IMR-90 (cell line): ENCODE measurements at regions not wholly inside any gene's neighbourhood (a gene's known extent, or its start where the extent isn't known, plus 50 kb on each side); places are given as distances from the start of the nearest gene placed in this dataset.

Experiments
- ATAC-seq: fragments of 200-7000 bp; cut with Tn5 transposase; 2 replicates; pipeline ENCODE4 v1.9.1; 2020; ENCODE audit warnings: low read depth, mild to moderate bottlenecking, moderate library complexity
- BruUV-seq: library from RNA; stranded (reverse); fragments of 400-500 nt; replicated peaks from 2 replicates; lab custom pipeline; 2021; lab: Mats Ljungman, UMichigan
- CTCF ChIA-PET: fragments of 300-600 bp; formaldehyde crosslinking; extraction: SDS; loops from one replicate; lab custom pipeline; 2021; ENCODE audit warnings: antibody characterized with exemption; lab: Yijun Ruan, JAX
- POLR2A ChIA-PET: fragments of 300-600 bp; sonication (Branson Sonifier 250); formaldehyde crosslinking; loops from one replicate; lab custom pipeline; 2022; ENCODE audit warnings: antibody characterized with exemption; ENCODE audit not compliant: unreplicated experiment; lab: Charles Lee
- DNase-seq: peaks from one replicate; pipeline ENCODE4 v3.0.0; 2013
- H2AFZ ChIP-seq: replicated peaks from 2 replicates; pipeline ENCODE3; 2013; ENCODE audit warnings: low read length, mild to moderate bottlenecking; ENCODE audit not compliant: poor library complexity
- H2AK5ac ChIP-seq: 2 replicates; pipeline ENCODE4 v1.6.1; 2013; ENCODE audit warnings: low read depth, low read length, inconsistent platforms
- H2AK9ac ChIP-seq: replicated peaks from 2 replicates; pipeline ENCODE3; 2013; ENCODE audit warnings: mild to moderate bottlenecking, low read depth, low read length, moderate library complexity; ENCODE audit not compliant: poor library complexity
- H2BK120ac ChIP-seq: 2 replicates; pipeline ENCODE4 v1.6.1; 2013; ENCODE audit warnings: low read depth, low read length, inconsistent platforms
- H2BK15ac ChIP-seq: 3 replicates; pipeline ENCODE4 v1.6.1; 2013; ENCODE audit warnings: low read depth, low read length, inconsistent platforms
- H2BK20ac ChIP-seq: 2 replicates; pipeline ENCODE4 v1.6.1; 2013; ENCODE audit warnings: low read depth, mild to moderate bottlenecking, inconsistent platforms, low read length, moderate library complexity
- H2BK5ac ChIP-seq: 2 replicates; pipeline ENCODE4 v1.6.1; 2013; ENCODE audit warnings: mild to moderate bottlenecking, low read depth, low read length, inconsistent platforms; ENCODE audit not compliant: poor library complexity, severe bottlenecking
- H3K14ac ChIP-seq: replicated peaks from 2 replicates; pipeline ENCODE4 v1.6.1; 2013; ENCODE audit warnings: low read depth, low read length, inconsistent platforms
- H3K18ac ChIP-seq: 2 replicates; pipeline ENCODE4 v1.6.1; 2013; ENCODE audit warnings: low read depth, low read length, control low read depth
- H3K23ac ChIP-seq: 2 replicates; pipeline ENCODE4 v1.6.1; 2013; ENCODE audit warnings: low read depth, low read length, inconsistent platforms
- H3K27ac ChIP-seq: 2 replicates; pipeline ENCODE4 v1.5.1; 2013; ENCODE audit warnings: mild to moderate bottlenecking, control low read depth, low read length; ENCODE audit not compliant: insufficient read depth
- H3K27me3 ChIP-seq: 2 replicates; pipeline ENCODE4 v1.6.1; 2013; ENCODE audit warnings: low read length; ENCODE audit not compliant: control insufficient read depth, insufficient read depth
- H3K36me3 ChIP-seq: 2 replicates; pipeline ENCODE4 v1.6.1; 2013; ENCODE audit warnings: low read length, mixed read lengths; ENCODE audit not compliant: control insufficient read depth, insufficient read depth
- H3K4ac ChIP-seq: 2 replicates; pipeline ENCODE4 v1.6.1; 2013; ENCODE audit warnings: low read depth, low read length, inconsistent platforms
- H3K4me1 ChIP-seq: 2 replicates; pipeline ENCODE4 v1.6.1; 2013; ENCODE audit warnings: low read length, mixed read lengths; ENCODE audit not compliant: control insufficient read depth, insufficient read depth
- H3K4me2 ChIP-seq: 2 replicates; pipeline ENCODE4 v1.6.1; 2013; ENCODE audit warnings: low read depth, mild to moderate bottlenecking, control low read depth, low read length, moderate library complexity
- H3K4me3 ChIP-seq: 2 replicates; pipeline ENCODE4 v1.5.1; 2013; ENCODE audit warnings: low read depth, mild to moderate bottlenecking, control low read depth, low read length, moderate library complexity; ENCODE audit not compliant: insufficient read depth
- H3K56ac ChIP-seq: 2 replicates; pipeline ENCODE4 v1.6.1; 2013; ENCODE audit warnings: low read length, inconsistent platforms; ENCODE audit not compliant: insufficient read depth; ENCODE audit errors: extremely low read depth
- H3K79me1 ChIP-seq, 2 experiments: 2 replicates each; pipeline ENCODE4 v1.6.1; 2013; ENCODE audit warnings: low read length in 2 of 2, inconsistent platforms in 1 of 2, low read depth in 1 of 2
- H3K9ac ChIP-seq: 2 replicates; pipeline ENCODE4 v1.6.1; 2013; ENCODE audit warnings: low read depth, low read length, control low read depth
- H3K9me1 ChIP-seq: 2 replicates; pipeline ENCODE4 v1.6.1; 2013; ENCODE audit warnings: low read length, inconsistent platforms; ENCODE audit not compliant: insufficient read depth
- H3K9me3 ChIP-seq: 2 replicates; pipeline ENCODE4 v1.6.1; 2013; ENCODE audit warnings: low read length; ENCODE audit not compliant: control insufficient read depth, insufficient read depth
- H4K20me1 ChIP-seq: 2 replicates; pipeline ENCODE4 v1.6.1; 2013; ENCODE audit warnings: low read length, inconsistent platforms; ENCODE audit not compliant: insufficient read depth
- H4K5ac ChIP-seq: 2 replicates; pipeline ENCODE4 v1.6.1; 2013; ENCODE audit warnings: mild to moderate bottlenecking, low read depth, low read length, control low read depth
- H4K8ac ChIP-seq, 2 experiments: 2 replicates each; pipeline ENCODE4 v1.6.1; 2013; ENCODE audit warnings: low read depth in 2 of 2, low read length in 2 of 2, control low read depth in 1 of 2, inconsistent platforms in 1 of 2
- H4K91ac ChIP-seq: 2 replicates; pipeline ENCODE4 v1.6.1; 2013; ENCODE audit warnings: low read depth, low read length, inconsistent platforms; ENCODE audit not compliant: insufficient read depth
- BHLHE40 ChIP-seq: fragments of 150-350 bp; IDR thresholded peaks from 2 replicates; pipeline ENCODE4 v1.6.1; 2016; ENCODE audit warnings: mild to moderate bottlenecking, low read depth, low read length
- CEBPB ChIP-seq: IDR thresholded peaks from 2 replicates; pipeline ENCODE4 v1.6.1; 2012; ENCODE audit warnings: low read depth, low read length, improper control_type of control experiment
- CHD1 ChIP-seq: IDR thresholded peaks from 2 replicates; pipeline ENCODE4 v1.6.1; 2012; ENCODE audit warnings: low read depth, low read length, improper control_type of control experiment
- MAZ ChIP-seq: IDR thresholded peaks from 2 replicates; pipeline ENCODE4 v1.6.1; 2012; ENCODE audit warnings: low read depth, mild to moderate bottlenecking, low read length, improper control_type of control experiment, moderate library complexity, borderline replicate concordance
- MXI1 ChIP-seq: IDR thresholded peaks from 2 replicates; pipeline ENCODE4 v1.6.1; 2012; ENCODE audit warnings: low read depth, mild to moderate bottlenecking, low read length, moderate library complexity, borderline replicate concordance
- NFE2L2 ChIP-seq: fragments of 150-350 bp; IDR thresholded peaks from 2 replicates; pipeline ENCODE4 v1.6.1; 2016; ENCODE audit warnings: low read depth, mild to moderate bottlenecking, low read length
- RAD21 ChIP-seq: IDR thresholded peaks from 2 replicates; pipeline ENCODE4 v1.6.1; 2012; ENCODE audit warnings: low read length, improper control_type of control experiment
- SMC3 ChIP-seq: fragments of 150-350 bp; IDR thresholded peaks from 2 replicates; pipeline ENCODE4 v1.6.1; 2016; ENCODE audit warnings: low read depth, mild to moderate bottlenecking, antibody characterized with exemption, low read length, moderate library complexity
- WGBS, 2 experiments: methylation state at CpG; one replicate each; pipeline versions ENCODE4 v1.1.5 to v1.1.7; 2013; ENCODE audit warnings: missing lambda C conversion rate in 2 of 2; ENCODE audit not compliant: insufficient read length in 1 of 2; ENCODE audit errors: extremely low coverage in 2 of 2; 5-methylcytosine and 5-hydroxymethylcytosine counted together
- dilution Hi-C: fragments of 300-500 bp; cut with HindIII; formaldehyde crosslinking; loops from one replicate; pipeline ENCODE4 v1.14.3; 2018; ENCODE audit warnings: low sequenced_read_pairs; ENCODE audit not compliant: unreplicated experiment
- in situ Hi-C: fragments of 300-500 bp; cut with MboI; formaldehyde crosslinking; loops from 3 replicates; pipeline ENCODE4 v1.14.3; 2019; ENCODE audit warnings: low sequenced_read_pairs, inconsistent platforms, mixed read lengths
- intact Hi-C: fragments of 100-400 bp; cut with micrococcal nuclease; formaldehyde crosslinking; loops from 2 replicates; pipeline ENCODE4 v1.10.0; 2022

- Histone ChIP-seq H2AFZ (peak overlapping the region; percentile 85), H2AK9ac (peak overlapping the region; percentile 66), H3K4me2 (peak overlapping the region; percentile 70), H2BK20ac (peak overlapping the region; percentile 97), H4K8ac (peak overlapping the region; percentile 30 to 88), H3K14ac (peak overlapping the region; percentile 92), H3K4ac (peak overlapping the region; percentile 97), H3K9me3 (peaks cover 5% of the 10 kb centered on the region), H3K79me1 (peaks cover 6 to 14% of the 10 kb centered on the region in 2 experiments; a peak in 2 of 4 replicates), H4K91ac (peak overlapping the region; percentile 97), H2AK5ac (peak overlapping the region; percentile 33), H3K4me3 (no peak overlapping the region), H3K36me3 (no peaks in the 10 kb centered on the region), H2BK120ac (peak overlapping the region; percentile 99), H3K23ac (peak overlapping the region; percentile 57), H3K4me1 (peaks cover 5% of the 10 kb centered on the region), H3K56ac (peak overlapping the region; percentile 62; the same call in 1 of the 2 replicates), H2BK15ac (peak overlapping the region; percentile 69; the same call in 2 of the 3 replicates), H4K20me1 (no peaks in the 10 kb centered on the region), H3K18ac (peak overlapping the region; percentile 100), H3K27me3 (no peaks in the 10 kb centered on the region), H2BK5ac (peak overlapping the region; percentile 99), H3K9me1 (0 out of 2 replicates have a peak, but pooled peaks cover 3% of the 10 kb centered on the region), H4K5ac (peak overlapping the region; percentile 100), H3K27ac (peak overlapping the region; percentile 96), H3K9ac (0 out of 2 replicates have a peak overlapping the region, but pooled peaks have one; percentile 2)
- CTCF ChIA-PET: interaction anchor here (1.1 kb wide), 1 partner anchor 10 kb away, joined by 4 read pairs; no protein-coding TSS in a partner anchor
- POLR2A ChIA-PET: interaction anchor here (0.6 kb wide), 1 partner anchor 459 kb away, joined by 4 read pairs; no protein-coding TSS in a partner anchor
- ATAC-seq (peak; percentile 51), DNase-seq (no peak)
- intact Hi-C loops: loop anchor here (1.0 to 2.0 kb wide), 2 partner anchors 458 to 610 kb away; partner anchors contain the start of gene ALCAM
- TF ChIP-seq CEBPB (no peak), BHLHE40 (no peak), NFE2L2 (no peak), SMC3 (no peak), MXI1 (no peak), MAZ (no peak), RAD21 (no peak), CHD1 (no peak)
- in situ Hi-C loops: loop anchor here (25.0 kb wide), 1 partner anchor 454 kb away; the partner anchor contains the start of gene ALCAM
- dilution Hi-C loops: no loop called here
- no CpG with 5 or more reads among the region's 2 CpGs for WGBS, 2 experiments
- BruUV-seq: no TSS peak
These were observed 457.9 kb upstream of the ALCAM start for GRCh38 chr3:104908761-104909160.
